Kidney (tissue), 13 donors: ENCODE measurements at regions not wholly inside any gene's neighbourhood (a gene's known extent, or its start where the extent isn't known, plus 50 kb on each side); places are given as distances from the start of the nearest gene placed in this dataset.

ENCODE experiments used
- DNase-seq, 5 donors: peaks; one replicate each; pipeline ENCODE4 v3.0.0-alpha.2; 2013 to 2020
- FAIRE-seq: peaks from 2 replicates; lab custom pipeline; 2012; peaks lifted over from hg19 to GRCh38; lab: Jason Lieb, UNC
- H3K27ac ChIP-seq, 2 donors: one replicate each; pipeline ENCODE4 v1.7.0; 2013; ENCODE audit warnings: low read depth in 2 of 2, low read length in 2 of 2, inconsistent platforms in 1 of 2
- H3K27me3 ChIP-seq: one replicate; pipeline ENCODE4 v1.7.1; 2013; ENCODE audit warnings: low read length, inconsistent platforms; ENCODE audit not compliant: control insufficient read depth, insufficient read depth
- H3K36me3 ChIP-seq, 3 donors: one replicate each; pipeline versions ENCODE4 v1.7.0 to v1.7.1; 2013; ENCODE audit warnings: low read length in 3 of 3, control low read depth in 1 of 3, inconsistent platforms in 1 of 3; ENCODE audit not compliant: insufficient read depth in 3 of 3, control insufficient read depth in 2 of 3
- H3K4me1 ChIP-seq, 3 donors: one replicate each; pipeline versions ENCODE4 v1.7.0 to v1.7.1; 2013; ENCODE audit warnings: low read length in 3 of 3, inconsistent platforms in 1 of 3, low read depth in 1 of 3; ENCODE audit not compliant: control insufficient read depth in 2 of 3, insufficient read depth in 2 of 3
- H3K4me3 ChIP-seq, 3 donors: one replicate each; pipeline versions ENCODE4 v1.7.0 to v1.8.1; 2013; ENCODE audit warnings: low read length in 3 of 3, control low read depth in 1 of 3, inconsistent platforms in 1 of 3
- H3K9ac ChIP-seq, 3 donors: one replicate each; pipeline versions ENCODE4 v1.7.0 to v1.7.1; 2013; ENCODE audit warnings: low read length in 3 of 3, control low read depth in 1 of 3, inconsistent platforms in 1 of 3
- H3K9me3 ChIP-seq, 3 donors: one replicate each; pipeline versions ENCODE4 v1.7.0 to v1.7.1; 2013; ENCODE audit warnings: low read length in 3 of 3, control low read depth in 1 of 3, inconsistent platforms in 1 of 3; ENCODE audit not compliant: control insufficient read depth in 2 of 3, insufficient read depth in 1 of 3
- intact Hi-C: fragments of 100-400 bp; cut with DNase I; formaldehyde crosslinking; loops from one replicate; pipeline ENCODE4 v1.11.1; 2022
- TF ChIP-seq, protein P1 (sequence below): IDR thresholded peaks from 3 replicates; pipeline ENCODE4 v1.5.1; 2012; ENCODE audit warnings: mild to moderate bottlenecking, moderate library complexity, borderline replicate concordance; ENCODE audit not compliant: insufficient read depth; ENCODE audit errors: extremely low read depth
- donor health status: control.
- donor health status: control.
- donor health status: control.
- donor health status: control.
- donor health status: control.
- donor health status: DM: yes; HTN: yes; CAD: no.
- donor health status: Normal renal cell carcinoma (clear cell type).

DNA sequence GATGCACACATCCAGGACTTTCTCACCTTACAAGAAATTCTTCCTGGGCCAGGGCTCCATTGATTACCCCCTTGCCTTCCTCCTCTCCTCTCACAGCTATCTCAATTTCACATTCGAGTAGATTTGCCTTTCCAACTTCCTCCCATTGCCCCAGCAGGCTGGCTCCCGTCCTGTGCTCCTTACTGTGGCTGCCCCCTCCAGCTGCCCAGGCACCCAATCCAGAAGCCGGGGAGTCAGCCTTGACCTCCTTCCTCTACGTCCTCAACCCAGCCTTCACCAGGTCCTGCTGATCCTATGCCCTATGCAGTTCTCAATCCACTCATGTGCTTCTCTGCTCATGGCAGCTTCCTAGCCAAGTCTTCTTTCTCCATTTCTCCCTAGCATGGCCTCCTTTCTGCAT, 85.7 kb upstream of the GPR26 start:
- Histone ChIP-seq H3K27ac (no peak overlapping the region), H3K9me3 (no peaks in the 10 kb centered on the region), H3K9ac (no peak overlapping the region), H3K36me3 (no peaks in the 10 kb centered on the region), H3K27me3 (peaks cover 11% of the 10 kb centered on the region), H3K4me3 (no peak overlapping the region), H3K4me1 (no peaks in the 10 kb centered on the region)
- intact Hi-C loops = no loop called here
- no peak for DNase-seq
- no peak for FAIRE-seq
- TF ChIP-seq, protein P1, sequence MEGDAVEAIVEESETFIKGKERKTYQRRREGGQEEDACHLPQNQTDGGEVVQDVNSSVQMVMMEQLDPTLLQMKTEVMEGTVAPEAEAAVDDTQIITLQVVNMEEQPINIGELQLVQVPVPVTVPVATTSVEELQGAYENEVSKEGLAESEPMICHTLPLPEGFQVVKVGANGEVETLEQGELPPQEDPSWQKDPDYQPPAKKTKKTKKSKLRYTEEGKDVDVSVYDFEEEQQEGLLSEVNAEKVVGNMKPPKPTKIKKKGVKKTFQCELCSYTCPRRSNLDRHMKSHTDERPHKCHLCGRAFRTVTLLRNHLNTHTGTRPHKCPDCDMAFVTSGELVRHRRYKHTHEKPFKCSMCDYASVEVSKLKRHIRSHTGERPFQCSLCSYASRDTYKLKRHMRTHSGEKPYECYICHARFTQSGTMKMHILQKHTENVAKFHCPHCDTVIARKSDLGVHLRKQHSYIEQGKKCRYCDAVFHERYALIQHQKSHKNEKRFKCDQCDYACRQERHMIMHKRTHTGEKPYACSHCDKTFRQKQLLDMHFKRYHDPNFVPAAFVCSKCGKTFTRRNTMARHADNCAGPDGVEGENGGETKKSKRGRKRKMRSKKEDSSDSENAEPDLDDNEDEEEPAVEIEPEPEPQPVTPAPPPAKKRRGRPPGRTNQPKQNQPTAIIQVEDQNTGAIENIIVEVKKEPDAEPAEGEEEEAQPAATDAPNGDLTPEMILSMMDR = no peak

DNA sequence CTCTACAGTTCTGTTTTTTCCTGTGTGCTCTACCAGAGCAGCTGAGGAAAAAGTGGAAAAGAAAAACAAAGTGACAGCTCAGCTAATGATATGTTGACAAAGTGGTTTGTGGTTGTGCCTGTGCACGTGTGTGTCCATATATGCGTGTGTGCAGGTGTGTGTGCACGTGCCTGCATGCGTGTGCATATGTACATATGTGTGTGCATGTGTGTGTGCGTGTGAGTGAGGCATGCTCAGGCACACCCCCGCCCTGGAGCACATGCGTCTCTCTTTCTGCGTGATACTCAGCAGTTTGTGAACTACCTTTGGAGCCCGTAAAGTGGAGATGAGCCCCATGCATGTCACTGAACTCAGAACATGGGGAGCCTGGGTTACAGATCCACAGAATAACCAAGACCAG, 84.5 kb upstream of the GPR26 start:
- no peak for DNase-seq
- H3K27me3 ChIP-seq = peaks cover 11% of the 10 kb centered on the region
- H3K9ac ChIP-seq = no peak overlapping the region
- FAIRE-seq = no peak
- no peaks in the 10 kb centered on the region for H3K4me1 ChIP-seq
- no peaks in the 10 kb centered on the region for H3K36me3 ChIP-seq
- intact Hi-C loops = no loop called here
- H3K27ac ChIP-seq = no peak overlapping the region
- TF ChIP-seq, protein P1 = no peak
- no peak overlapping the region for H3K4me3 ChIP-seq
- no peaks in the 10 kb centered on the region for H3K9me3 ChIP-seq

DNA sequence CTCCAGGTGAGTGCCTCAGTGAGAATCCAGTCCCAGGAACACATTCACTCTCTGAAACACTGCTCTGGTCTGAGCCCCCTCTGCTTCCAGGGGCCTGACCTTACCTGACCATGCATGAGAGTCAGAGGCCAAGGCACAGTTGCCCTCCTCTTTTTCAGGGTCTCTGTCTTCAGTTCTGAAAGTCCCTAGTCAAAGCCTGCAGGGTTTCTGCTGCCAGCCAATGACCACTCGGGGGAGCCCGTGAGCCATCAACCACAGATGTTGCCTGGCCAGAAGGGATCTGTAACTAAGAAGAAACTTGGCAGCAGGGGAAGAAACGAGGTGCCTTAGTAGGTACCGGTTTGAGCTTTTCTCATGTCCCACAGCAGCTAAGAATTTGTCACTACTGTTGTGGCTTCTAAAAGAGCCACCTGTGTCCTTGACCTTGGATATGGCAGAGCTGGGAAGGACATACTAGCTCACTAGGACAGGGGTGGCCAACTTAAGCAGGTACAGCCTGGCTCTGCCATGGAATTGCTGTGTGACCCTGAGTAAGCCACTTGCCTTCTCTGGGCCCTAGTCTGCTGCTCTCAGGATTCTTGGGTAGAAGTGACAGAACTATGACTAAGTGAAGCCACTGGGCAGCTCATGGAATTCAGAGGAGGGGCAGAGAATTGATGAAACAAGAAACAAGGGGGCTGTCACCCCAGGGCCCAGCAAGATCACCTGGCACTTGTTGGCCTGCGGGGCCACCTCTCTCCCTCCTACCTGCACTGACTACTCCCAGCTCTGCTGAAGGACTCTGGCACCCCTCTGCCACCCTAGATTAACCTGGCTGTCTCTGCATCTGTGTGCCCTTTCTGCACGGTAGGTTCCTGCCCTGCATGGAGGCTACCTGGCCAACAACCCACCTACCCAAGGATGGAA, 83.8 kb upstream of the GPR26 start:
- no peak overlapping the region for H3K4me3 ChIP-seq
- no peaks in the 10 kb centered on the region for H3K36me3 ChIP-seq
- H3K9me3 ChIP-seq = no peaks in the 10 kb centered on the region
- FAIRE-seq (no peak), DNase-seq (peak; percentile 85 to 91 (median 88))
- no peak overlapping the region for H3K9ac ChIP-seq
- TF ChIP-seq, protein P1 = peak; percentile 67
- no peak overlapping the region for H3K27ac ChIP-seq
- peaks cover 11% of the 10 kb centered on the region for H3K27me3 ChIP-seq
- intact Hi-C loops = no loop called here
- no peaks in the 10 kb centered on the region for H3K4me1 ChIP-seq
